Left ventricle myocardium inferior (tissue), 1 donor: ENCODE measurements at regions not wholly inside any gene's neighbourhood (a gene's known extent, or its start where the extent isn't known, plus 50 kb on each side); places are given as distances from the start of the nearest gene placed in this dataset.

ENCODE experiments used
- DNase-seq: peaks from one replicate; pipeline ENCODE4 v3.0.0-alpha.2; 2020
- H3K27ac ChIP-seq: fragments of 200-600 bp; replicated peaks from 2 replicates; pipeline ENCODE4 v1.8.0; 2021
- H3K27me3 ChIP-seq: fragments of 200-600 bp; 2 replicates; pipeline ENCODE4 v1.8.0; 2021; ENCODE audit warnings: low read depth
- H3K36me3 ChIP-seq: fragments of 200-600 bp; 2 replicates; pipeline ENCODE4 v1.8.0; 2021
- H3K4me1 ChIP-seq: fragments of 200-600 bp; 2 replicates; pipeline ENCODE4 v1.8.0; 2021
- H3K4me3 ChIP-seq: fragments of 200-600 bp; 2 replicates; pipeline ENCODE4 v1.8.0; 2021; ENCODE audit warnings: mild to moderate bottlenecking, moderate library complexity
- H3K9me3 ChIP-seq: fragments of 200-600 bp; replicated peaks from 2 replicates; pipeline ENCODE4 v1.8.0; 2021
- CTCF ChIP-seq: fragments of 200-600 bp; IDR thresholded peaks from 2 replicates; pipeline ENCODE4 v1.8.0; 2021; ENCODE audit warnings: antibody characterized with exemption, mild to moderate bottlenecking, borderline replicate concordance
- intact Hi-C: fragments of 100-400 bp; cut with micrococcal nuclease; formaldehyde crosslinking; loops from one replicate; pipeline ENCODE4 v1.11.0; 2022
- donor health status: DM: no; HTN: yes; CAD: no; lungs with severe emphysema.

DNA sequence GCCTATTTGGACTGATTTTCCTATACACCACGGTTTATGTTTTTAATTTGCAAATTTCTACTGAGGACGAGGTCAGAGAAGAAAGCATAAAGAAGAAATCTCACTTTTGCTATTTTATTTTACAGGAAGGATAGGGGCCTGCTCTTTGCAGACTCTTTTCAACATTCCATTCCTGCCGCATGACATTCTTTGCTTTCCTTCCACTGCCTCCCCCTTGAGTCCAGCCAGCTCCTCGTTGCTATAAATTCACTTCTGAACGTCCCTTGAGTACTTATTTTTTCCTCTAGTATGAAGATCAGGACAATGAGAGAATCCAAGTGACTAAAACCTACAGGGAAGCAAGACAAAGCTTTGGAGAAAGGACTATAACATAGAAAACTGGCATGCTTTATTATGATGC lies 53.4 kb upstream of the PTGFR start:
- intact Hi-C loops = no loop called here
- Histone ChIP-seq H3K4me1 (no peaks in the 10 kb centered on the region), H3K4me3 (no peak overlapping the region), H3K27ac (no peak overlapping the region), H3K36me3 (no peaks in the 10 kb centered on the region), H3K27me3 (no peaks in the 10 kb centered on the region), H3K9me3 (peaks cover 20% of the 10 kb centered on the region)
- no peak for TF ChIP-seq CTCF
- DNase-seq = no peak

- no peak for DNase-seq
- Histone ChIP-seq H3K9me3 (peaks cover 15% of the 10 kb centered on the region), H3K4me3 (no peak overlapping the region), H3K27me3 (no peaks in the 10 kb centered on the region), H3K27ac (no peak overlapping the region), H3K4me1 (no peaks in the 10 kb centered on the region), H3K36me3 (no peaks in the 10 kb centered on the region)
- intact Hi-C loops = no loop called here
- TF ChIP-seq CTCF = no peak
Observed at GRCh38 chr1:78437941-78438340, 52.8 kb upstream of the PTGFR start.

GRCh38 chr1:78440381-78440793 lies 50.4 kb upstream of the PTGFR start:
- no peaks in the 10 kb centered on the region for H3K36me3 ChIP-seq
- no peaks in the 10 kb centered on the region for H3K4me1 ChIP-seq
- no peaks in the 10 kb centered on the region for H3K27me3 ChIP-seq
- intact Hi-C loops = no loop called here
- TF ChIP-seq CTCF = no peak
- no peak for DNase-seq
- H3K27ac ChIP-seq = no peak overlapping the region
- no peaks in the 10 kb centered on the region for H3K9me3 ChIP-seq
- no peak overlapping the region for H3K4me3 ChIP-seq
